H1 (cell line): ENCODE measurements at regions not wholly inside any gene's neighbourhood (a gene's known extent, or its start where the extent isn't known, plus 50 kb on each side); places are given as distances from the start of the nearest gene placed in this dataset.

ENCODE experiments used
- CTCF ChIA-PET: fragments of 300-600 bp; sonication (Branson Sonifier 250); formaldehyde crosslinking; loops from one replicate; lab custom pipeline; 2021; ENCODE audit not compliant: partially characterized antibody; lab: Charles Lee
- POLR2A ChIA-PET: fragments of 300-600 bp; sonication (Branson Sonifier 250); formaldehyde crosslinking; loops from one replicate; lab custom pipeline; 2021; ENCODE audit warnings: inconsistent platforms; ENCODE audit not compliant: partially characterized antibody; lab: Charles Lee
- DNase-seq, 2 experiments: peaks; one replicate each; pipeline versions ENCODE4 v3.0.0 to v3.0.0-alpha.2; 2010 to 2022; ENCODE audit warnings: low spot score in 2 of 2, low read depth in 1 of 2, mixed read lengths in 1 of 2
- FAIRE-seq: peaks from 2 replicates; lab custom pipeline; 2011; peaks lifted over from hg19 to GRCh38; lab: Jason Lieb, UNC
- H2AFZ ChIP-seq: 2 replicates; pipeline ENCODE4 v1.8.1; 2012; ENCODE audit warnings: low read length, inconsistent platforms
- H2AK5ac ChIP-seq: 2 replicates; pipeline ENCODE4 v1.6.1; 2013; ENCODE audit warnings: low read depth, low read length
- H2BK120ac ChIP-seq: replicated peaks from 2 replicates; pipeline ENCODE3; 2013; ENCODE audit warnings: low read depth, low read length, inconsistent platforms
- H2BK12ac ChIP-seq: 2 replicates; pipeline ENCODE4 v1.6.1; 2013; ENCODE audit warnings: low read depth, low read length
- H2BK15ac ChIP-seq: 2 replicates; pipeline ENCODE4 v1.6.1; 2013; ENCODE audit warnings: low read length
- H2BK20ac ChIP-seq: 2 replicates; pipeline ENCODE4 v1.6.1; 2013; ENCODE audit warnings: low read length
- H2BK5ac ChIP-seq: 2 replicates; pipeline ENCODE4 v1.6.1; 2013; ENCODE audit warnings: low read depth, low read length
- H3K14ac ChIP-seq: 2 replicates; pipeline ENCODE4 v1.6.1; 2013; ENCODE audit warnings: inconsistent platforms; ENCODE audit not compliant: insufficient read length
- H3K18ac ChIP-seq: 2 replicates; pipeline ENCODE4 v1.6.1; 2013; ENCODE audit warnings: low read length; ENCODE audit errors: extremely low read depth
- H3K23ac ChIP-seq: 2 replicates; pipeline ENCODE4 v1.6.1; 2013; ENCODE audit warnings: inconsistent platforms; ENCODE audit not compliant: insufficient read length
- H3K23me2 ChIP-seq: 2 replicates; pipeline ENCODE4 v1.6.1; 2013; ENCODE audit warnings: low read depth, low read length
- H3K27ac ChIP-seq: 2 replicates; pipeline ENCODE4 v1.6.1; 2011; ENCODE audit warnings: low read depth, low read length, inconsistent platforms
- H3K27me3 ChIP-seq, 4 experiments: replicated peaks in 1 of 4; 1 replicate in 1 of 4; 2 replicates in 3 of 4; pipeline versions ENCODE4 v1.6.1 to v1.8.1; 2011 to 2013; ENCODE audit warnings: low read length in 3 of 4, mild to moderate bottlenecking in 3 of 4, inconsistent platforms in 2 of 4, mixed read lengths in 2 of 4, moderate library complexity in 1 of 4; ENCODE audit not compliant: control insufficient read depth in 3 of 4, insufficient read depth in 3 of 4; ENCODE audit errors: extremely low read depth in 1 of 4
- H3K36me3 ChIP-seq, 4 experiments: 2 replicates each; pipeline versions ENCODE4 v1.6.1 to v1.8.1; 2011 to 2013; ENCODE audit warnings: mild to moderate bottlenecking in 4 of 4, low read length in 3 of 4, moderate library complexity in 2 of 4, control low read depth in 1 of 4, inconsistent platforms in 1 of 4; ENCODE audit not compliant: insufficient read depth in 4 of 4, control insufficient read depth in 2 of 4
- H3K4ac ChIP-seq: replicated peaks from 2 replicates; pipeline ENCODE3; 2013; ENCODE audit warnings: low read length, low read depth, mixed read lengths, inconsistent platforms; ENCODE audit not compliant: insufficient read length
- H3K4me1 ChIP-seq, 4 experiments: replicated peaks in 1 of 4; 1 replicate in 1 of 4; 2 replicates in 3 of 4; pipeline versions ENCODE4 v1.6.1 to v1.8.1; 2011 to 2013; ENCODE audit warnings: low read length in 3 of 4, inconsistent platforms in 2 of 4, mixed read lengths in 1 of 4; ENCODE audit not compliant: insufficient read depth in 4 of 4, control insufficient read depth in 3 of 4
- H3K4me2 ChIP-seq, 2 experiments: 2 replicates each; pipeline versions ENCODE4 v1.6.1 to v1.8.1; 2011 to 2013; ENCODE audit warnings: low read depth in 2 of 2, low read length in 2 of 2, control low read depth in 1 of 2, inconsistent platforms in 1 of 2, mild to moderate bottlenecking in 1 of 2; ENCODE audit not compliant: insufficient read depth in 1 of 2
- H3K4me3 ChIP-seq, 4 experiments: fragments of 200-600, 300-600 bp in 1 of 4; sonication (generic), shearing (Covaris generic), sonication (Bioruptor Twin) in 1 of 4; 2 replicates each; pipeline versions ENCODE4 v1.5.1 to v1.8.1; 2011 to 2016; ENCODE audit warnings: low read length in 4 of 4, low read depth in 3 of 4, control low read depth in 2 of 4, inconsistent platforms in 2 of 4, mild to moderate bottlenecking in 2 of 4, mixed read lengths in 1 of 4, moderate library complexity in 1 of 4; ENCODE audit not compliant: insufficient read depth in 2 of 4; ENCODE audit errors: extremely low read depth in 1 of 4
- H3K56ac ChIP-seq: replicated peaks from 2 replicates; pipeline ENCODE3; 2013; ENCODE audit warnings: low read depth, mild to moderate bottlenecking, mixed read lengths, low read length, inconsistent platforms; ENCODE audit not compliant: insufficient read length
- H3K79me1 ChIP-seq: 2 replicates; pipeline ENCODE4 v1.6.1; 2013; ENCODE audit warnings: low read depth, low read length, control low read depth
- H3K79me2 ChIP-seq, 2 experiments: 2 replicates each; pipeline versions ENCODE4 v1.6.1 to v1.8.1; 2012 to 2013; ENCODE audit warnings: low read length in 2 of 2, mild to moderate bottlenecking in 2 of 2, inconsistent platforms in 1 of 2; ENCODE audit not compliant: insufficient read depth in 2 of 2, control insufficient read depth in 1 of 2
- H3K9ac ChIP-seq, 4 experiments: replicated peaks in 1 of 4; 1 replicate in 1 of 4; 2 replicates in 3 of 4; pipeline versions ENCODE4 v1.6.1 to v1.8.1; 2011 to 2013; ENCODE audit warnings: low read depth in 3 of 4, low read length in 3 of 4, control low read depth in 2 of 4, mild to moderate bottlenecking in 2 of 4, moderate library complexity in 2 of 4, inconsistent platforms in 1 of 4; ENCODE audit errors: extremely low read depth in 1 of 4
- H3K9me3 ChIP-seq, 2 experiments: 2 replicates each; pipeline versions ENCODE4 v1.6.1 to v1.8.1; 2012 to 2013; ENCODE audit warnings: mild to moderate bottlenecking in 2 of 2, moderate library complexity in 2 of 2, control low read depth in 1 of 2, inconsistent platforms in 1 of 2, low read depth in 1 of 2, low read length in 1 of 2, mixed read lengths in 1 of 2; ENCODE audit not compliant: insufficient read depth in 2 of 2
- H4K20me1 ChIP-seq, 2 experiments: replicated peaks in 1 of 2; 2 replicates each; pipeline versions ENCODE3 to v1.8.1; 2011 to 2013; ENCODE audit warnings: inconsistent platforms in 2 of 2, low read length in 2 of 2, mild to moderate bottlenecking in 1 of 2; ENCODE audit not compliant: insufficient read depth in 2 of 2, control insufficient read depth in 1 of 2
- H4K5ac ChIP-seq: 2 replicates; pipeline ENCODE4 v1.6.1; 2013; ENCODE audit warnings: low read length, low read depth, mixed read lengths, inconsistent platforms; ENCODE audit not compliant: insufficient read length
- H4K8ac ChIP-seq: 2 replicates; pipeline ENCODE4 v1.8.0; 2013; ENCODE audit warnings: mild to moderate bottlenecking, moderate library complexity, low read length, inconsistent platforms; ENCODE audit not compliant: insufficient read depth; ENCODE audit errors: extremely low read depth
- H4K91ac ChIP-seq: replicated peaks from 2 replicates; pipeline ENCODE3; 2013; ENCODE audit warnings: low read length, mixed read lengths, inconsistent platforms; ENCODE audit not compliant: insufficient read length
- KDM1A ChIP-seq: fragments of 200-600, 300-600 bp; sonication (generic); IDR thresholded peaks from 2 replicates; pipeline ENCODE4 v1.7.1; 2016; ENCODE audit warnings: mild to moderate bottlenecking, low read length, borderline replicate concordance
- PHF8 ChIP-seq: fragments of 200-600 bp; sonication (generic); conservative IDR thresholded peaks from 2 replicates; pipeline ENCODE4 v1.7.1; 2012; ENCODE audit warnings: low read depth, mild to moderate bottlenecking, inconsistent platforms, low read length, moderate library complexity
- SAP30 ChIP-seq: fragments of 300-600 bp; sonication (generic); IDR thresholded peaks from 2 replicates; pipeline ENCODE4 v1.7.1; 2012; ENCODE audit warnings: low read length, moderate library complexity, mild to moderate bottlenecking, inconsistent platforms; ENCODE audit not compliant: insufficient read depth, insufficient replicate concordance
- SP1 ChIP-seq: IDR thresholded peaks from 2 replicates; pipeline ENCODE4 v1.6.1; 2011; ENCODE audit warnings: low read depth, low read length
- WGBS, 2 experiments: shearing (Covaris generic) in 1 of 2; methylation state at CpG; one replicate each; pipeline versions ENCODE4 v1.1.6 to v1.1.7; 2013 to 2015; ENCODE audit warnings: low lambda C conversion rate in 2 of 2, mixed read lengths in 2 of 2, inconsistent platforms in 1 of 2, low coverage in 1 of 2, missing lambda C conversion rate in 1 of 2; ENCODE audit not compliant: insufficient replicate concordance in 2 of 2, insufficient coverage in 1 of 2, insufficient read length in 1 of 2; ENCODE audit errors: extremely low coverage in 1 of 2, missing lambda C conversion rate in 1 of 2; 5-methylcytosine and 5-hydroxymethylcytosine counted together

DNA sequence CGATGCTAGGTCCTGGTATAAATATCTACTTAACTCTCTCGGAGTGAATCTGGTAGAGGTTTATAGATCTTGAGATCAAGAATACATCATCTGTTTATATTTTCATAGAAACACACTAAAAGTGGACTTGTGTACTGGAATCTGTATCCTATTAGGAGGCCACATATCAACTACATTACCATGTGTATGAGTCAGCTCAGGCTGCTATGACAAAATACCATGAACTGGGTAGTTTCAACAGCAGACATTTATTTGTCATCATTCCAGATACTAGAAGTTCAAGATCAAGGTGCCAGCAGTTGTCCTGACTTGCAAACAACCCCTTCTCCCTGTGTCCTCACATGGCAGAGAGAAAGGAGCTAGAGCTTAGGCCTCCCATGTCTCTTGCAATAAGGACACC is 113.9 kb upstream of the PFKP start:
- Histone ChIP-seq H3K9me3 (no peaks in the 10 kb centered on the region), H4K8ac (no peak overlapping the region), H3K9ac (no peak overlapping the region), H2AK5ac (no peak overlapping the region), H3K79me2 (no peaks in the 10 kb centered on the region), H2AFZ (no peak overlapping the region), H3K18ac (no peak overlapping the region), H3K27me3 (no peaks in the 10 kb centered on the region; a peak in 1 of 7 replicates), H3K14ac (no peak overlapping the region), H2BK12ac (no peak overlapping the region), H3K23ac (no peak overlapping the region), H2BK120ac (no peak overlapping the region), H2BK5ac (no peak overlapping the region), H3K4me3 (no peak overlapping the region), H4K20me1 (no peaks in the 10 kb centered on the region), H4K91ac (no peak overlapping the region), H3K23me2 (no peaks in the 10 kb centered on the region), H3K56ac (no peak overlapping the region), H3K27ac (no peak overlapping the region), H3K4me1 (no peaks in the 10 kb centered on the region), H2BK20ac (no peak overlapping the region), H4K5ac (no peak overlapping the region), H3K79me1 (no peaks in the 10 kb centered on the region), H3K4me2 (no peak overlapping the region), H2BK15ac (no peak overlapping the region), H3K36me3 (no peaks in the 10 kb centered on the region), H3K4ac (no peak overlapping the region)
- 79% methylated on average over 2 of the region's 2 CpGs; no CpG with 5 or more reads in 1 of the 2 experiments for WGBS, 2 experiments
- ChIA-PET CTCF (interaction anchor here (0.7 to 1.9 kb wide), 4 partner anchors 15 to 40 kb away, joined by 3 to 4 read pairs (median 3); no protein-coding TSS in a partner anchor), POLR2A (no interaction called here)
- TF ChIP-seq SP1 (no peak), KDM1A (no peak), SAP30 (no peak), PHF8 (no peak)
- no peak for DNase-seq
- no peak for FAIRE-seq
